GM23338 (cell line): ENCODE measurements at regions not wholly inside any gene's neighbourhood (a gene's known extent, or its start where the extent isn't known, plus 50 kb on each side); places are given as distances from the start of the nearest gene placed in this dataset.

ENCODE experiments used
- ATAC-seq: fragments of 200-7000 bp; cut with Tn5 transposase; 3 replicates; pipeline ENCODE4 v1.9.1; 2020
- DNase-seq: peaks from one replicate; pipeline ENCODE4 v3.0.0-alpha.2; 2015; ENCODE audit warnings: low spot score
- H2AFZ ChIP-seq: fragments of 200-600 bp; sonication (generic); 2 replicates; pipeline ENCODE4 v1.8.0; 2016; ENCODE audit warnings: antibody characterized with exemption, mild to moderate bottlenecking, moderate library complexity
- H3F3A ChIP-seq: fragments of 200-600 bp; sonication (generic); replicated peaks from 2 replicates; pipeline ENCODE4 v1.8.0; 2017; ENCODE audit warnings: antibody characterized with exemption, mixed run types, low read depth
- H3K27ac ChIP-seq: fragments of 200-600 bp; sonication (generic); 2 replicates; pipeline ENCODE4 v1.6.1; 2016; ENCODE audit warnings: low read depth
- H3K27me3 ChIP-seq: fragments of 200-600 bp; sonication (generic); 2 replicates; pipeline ENCODE4 v1.8.0; 2016; ENCODE audit warnings: mild to moderate bottlenecking, mixed run types, moderate library complexity; ENCODE audit not compliant: insufficient read depth
- H3K36me3 ChIP-seq: fragments of 200-600 bp; sonication (generic); 2 replicates; pipeline ENCODE4 v1.8.0; 2016; ENCODE audit warnings: mild to moderate bottlenecking; ENCODE audit not compliant: insufficient read depth
- H3K4me1 ChIP-seq: fragments of 200-600 bp; sonication (generic); 2 replicates; pipeline ENCODE4 v1.8.0; 2016; ENCODE audit warnings: mild to moderate bottlenecking, moderate library complexity; ENCODE audit not compliant: insufficient read depth
- H3K4me2 ChIP-seq: fragments of 200-600 bp; sonication (generic); 2 replicates; pipeline ENCODE4 v1.7.1; 2017; ENCODE audit warnings: mixed run types
- H3K4me3 ChIP-seq: fragments of 200-600 bp; sonication (generic); 2 replicates; pipeline ENCODE4 v1.6.1; 2016; ENCODE audit warnings: mixed run types
- H3K79me2 ChIP-seq: fragments of 200-600 bp; sonication (generic); replicated peaks from 2 replicates; pipeline ENCODE4 v1.8.0; 2017; ENCODE audit warnings: mild to moderate bottlenecking; ENCODE audit not compliant: insufficient read depth
- H3K9me2 ChIP-seq: fragments of 200-600 bp; sonication (generic); 2 replicates; pipeline ENCODE4 v1.8.0; 2017; ENCODE audit not compliant: insufficient read depth
- H4K20me1 ChIP-seq: fragments of 200-600 bp; sonication (generic); replicated peaks from 2 replicates; pipeline ENCODE4 v1.8.0; 2017; ENCODE audit warnings: mild to moderate bottlenecking; ENCODE audit not compliant: insufficient read depth
- H3K27ac Mint-ChIP-seq: 2 replicates; pipeline ENCODE4 v1.8.0; 2020; ENCODE audit warnings: inconsistent platforms, mild to moderate bottlenecking, moderate library complexity, mixed read lengths
- H3K27me3 Mint-ChIP-seq: 3 replicates; pipeline ENCODE4 v1.8.0; 2022; ENCODE audit warnings: low read depth, mild to moderate bottlenecking, moderate library complexity, mixed read lengths, inconsistent platforms; ENCODE audit not compliant: insufficient read depth, poor library complexity
- H3K36me3 Mint-ChIP-seq: 3 replicates; pipeline ENCODE4 v1.8.0; 2021; ENCODE audit warnings: low read depth, mild to moderate bottlenecking, inconsistent platforms, moderate library complexity, mixed read lengths
- H3K4me1 Mint-ChIP-seq: 3 replicates; pipeline ENCODE4 v1.8.0; 2020; ENCODE audit warnings: mild to moderate bottlenecking, inconsistent platforms, mixed read lengths
- H3K4me3 Mint-ChIP-seq: 3 replicates; pipeline ENCODE4 v1.8.0; 2021; ENCODE audit warnings: moderate library complexity, mild to moderate bottlenecking, inconsistent platforms, mixed read lengths
- H3K9me3 Mint-ChIP-seq: 3 replicates; pipeline ENCODE4 v1.8.0; 2020; ENCODE audit warnings: moderate library complexity, mild to moderate bottlenecking, inconsistent platforms, mixed read lengths
- CREB1 ChIP-seq: fragments of 250-450 bp; sonication (Bioruptor Pico); IDR thresholded peaks from 2 replicates; pipeline ENCODE4 v1.5.0; 2020; ENCODE audit warnings: low read depth, mild to moderate bottlenecking, moderate library complexity
- ETS1 ChIP-seq: IDR thresholded peaks from 2 replicates; pipeline ENCODE4 v1.6.1; 2016; ENCODE audit warnings: antibody characterized with exemption
- EZH2 ChIP-seq: fragments of 200-600 bp; sonication (generic); IDR thresholded peaks from one replicate; pipeline ENCODE4 v1.8.0; 2017; ENCODE audit warnings: antibody characterized with exemption, mild to moderate bottlenecking, low read depth; ENCODE audit not compliant: unreplicated experiment
- EZH2phosphoT487 ChIP-seq: fragments of 200-600 bp; sonication (generic); IDR thresholded peaks from one replicate; pipeline ENCODE4 v1.8.1; 2018; ENCODE audit warnings: antibody characterized with exemption; ENCODE audit not compliant: unreplicated experiment
- JUNB ChIP-seq: IDR thresholded peaks from one replicate; pipeline ENCODE4 v1.6.1; 2016; ENCODE audit warnings: antibody characterized with exemption; ENCODE audit not compliant: unreplicated experiment
- NANOG ChIP-seq: IDR thresholded peaks from 2 replicates; pipeline ENCODE4 v1.6.1; 2016; ENCODE audit warnings: antibody characterized with exemption, borderline replicate concordance
- POLR2AphosphoS5 ChIP-seq: IDR thresholded peaks from 2 replicates; pipeline ENCODE4 v1.6.1; 2016; ENCODE audit warnings: antibody characterized with exemption, low read depth
- STAT1 ChIP-seq: IDR thresholded peaks from one replicate; pipeline ENCODE4 v1.6.1; 2016; ENCODE audit warnings: antibody characterized with exemption; ENCODE audit not compliant: unreplicated experiment
- ZNF114 ChIP-seq: fragments of 250-450 bp; sonication (Bioruptor Pico); IDR thresholded peaks from 2 replicates; pipeline ENCODE4 v1.5.0; 2020; ENCODE audit warnings: mild to moderate bottlenecking, moderate library complexity
- ZNF331 ChIP-seq: fragments of 250-450 bp; sonication (Bioruptor Pico); IDR thresholded peaks from 2 replicates; pipeline ENCODE4 v1.5.0; 2020; ENCODE audit warnings: low read depth, mild to moderate bottlenecking, moderate library complexity
- ZNF462 ChIP-seq: fragments of 250-450 bp; sonication (Bioruptor Pico); IDR thresholded peaks from 2 replicates; pipeline ENCODE4 v1.5.0; 2020; ENCODE audit warnings: mild to moderate bottlenecking, moderate library complexity
- TF ChIP-seq, protein P1 (sequence below): IDR thresholded peaks from one replicate; pipeline ENCODE4 v1.6.1; 2018; ENCODE audit warnings: antibody characterized with exemption; ENCODE audit not compliant: unreplicated experiment
- TF ChIP-seq, protein P2 (sequence below), 2 experiments: fragments of 200-600 bp in 1 of 2; sonication (generic) in 1 of 2; conservative IDR thresholded peaks; 2 replicates each; pipeline versions ENCODE4 v1.5.1 to v1.6.1; 2016 to 2017; ENCODE audit warnings: antibody characterized with exemption in 2 of 2, low read depth in 2 of 2, mild to moderate bottlenecking in 2 of 2, moderate library complexity in 1 of 2

DNA sequence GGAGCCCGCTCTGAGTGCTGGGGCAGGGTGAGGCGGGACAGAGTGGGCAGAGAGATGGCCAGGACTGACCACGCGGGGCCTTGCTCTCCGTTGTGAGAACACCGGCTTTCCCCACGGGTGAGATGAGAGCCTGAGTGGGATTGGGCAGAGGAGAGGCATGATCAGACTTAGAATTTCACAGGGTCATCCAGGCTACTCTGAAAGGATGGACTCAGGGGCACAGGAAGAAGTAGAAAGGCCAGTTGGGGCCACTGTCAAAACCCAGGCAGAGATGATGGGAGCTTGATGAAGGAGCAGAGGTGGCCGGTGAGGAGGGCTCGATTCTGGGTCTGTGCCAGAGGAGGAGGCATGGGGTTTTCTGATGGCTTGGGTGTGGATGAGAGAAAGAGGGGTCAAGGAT lies 63.8 kb upstream of the NUP50 start:
- H3K9me2 ChIP-seq = no peaks in the 10 kb centered on the region
- no peaks in the 10 kb centered on the region for H3K36me3 ChIP-seq
- Mint-ChIP-seq H3K36me3 (no peaks in the 10 kb centered on the region; the same call in 2 of the 3 replicates), H3K9me3 (no peaks in the 10 kb centered on the region; the same call in 2 of the 3 replicates), H3K27ac (no peak overlapping the region), H3K27me3 (peaks cover 8% of the 10 kb centered on the region), H3K4me1 (peaks cover 5% of the 10 kb centered on the region; the same call in 2 of the 3 replicates), H3K4me3 (no peak overlapping the region)
- H3K79me2 ChIP-seq = no peaks in the 10 kb centered on the region
- ATAC-seq = no peak
- H3F3A ChIP-seq = no peaks in the 10 kb centered on the region
- no peaks in the 10 kb centered on the region for H4K20me1 ChIP-seq
- no peak overlapping the region for H3K4me3 ChIP-seq
- H3K27ac ChIP-seq = no peak overlapping the region
- no peak overlapping the region for H3K4me2 ChIP-seq
- DNase-seq = no peak
- peaks cover 7% of the 10 kb centered on the region; the same call in 1 of the 2 replicates for H3K27me3 ChIP-seq
- H2AFZ ChIP-seq = no peak overlapping the region
- TF ChIP-seq ZNF331 (CRISPR knock-in tag) = no peak
- TF ChIP-seq STAT1 = no peak
- no peak for TF ChIP-seq JUNB
- no peak for TF ChIP-seq ZNF114
- TF ChIP-seq, protein P1, sequence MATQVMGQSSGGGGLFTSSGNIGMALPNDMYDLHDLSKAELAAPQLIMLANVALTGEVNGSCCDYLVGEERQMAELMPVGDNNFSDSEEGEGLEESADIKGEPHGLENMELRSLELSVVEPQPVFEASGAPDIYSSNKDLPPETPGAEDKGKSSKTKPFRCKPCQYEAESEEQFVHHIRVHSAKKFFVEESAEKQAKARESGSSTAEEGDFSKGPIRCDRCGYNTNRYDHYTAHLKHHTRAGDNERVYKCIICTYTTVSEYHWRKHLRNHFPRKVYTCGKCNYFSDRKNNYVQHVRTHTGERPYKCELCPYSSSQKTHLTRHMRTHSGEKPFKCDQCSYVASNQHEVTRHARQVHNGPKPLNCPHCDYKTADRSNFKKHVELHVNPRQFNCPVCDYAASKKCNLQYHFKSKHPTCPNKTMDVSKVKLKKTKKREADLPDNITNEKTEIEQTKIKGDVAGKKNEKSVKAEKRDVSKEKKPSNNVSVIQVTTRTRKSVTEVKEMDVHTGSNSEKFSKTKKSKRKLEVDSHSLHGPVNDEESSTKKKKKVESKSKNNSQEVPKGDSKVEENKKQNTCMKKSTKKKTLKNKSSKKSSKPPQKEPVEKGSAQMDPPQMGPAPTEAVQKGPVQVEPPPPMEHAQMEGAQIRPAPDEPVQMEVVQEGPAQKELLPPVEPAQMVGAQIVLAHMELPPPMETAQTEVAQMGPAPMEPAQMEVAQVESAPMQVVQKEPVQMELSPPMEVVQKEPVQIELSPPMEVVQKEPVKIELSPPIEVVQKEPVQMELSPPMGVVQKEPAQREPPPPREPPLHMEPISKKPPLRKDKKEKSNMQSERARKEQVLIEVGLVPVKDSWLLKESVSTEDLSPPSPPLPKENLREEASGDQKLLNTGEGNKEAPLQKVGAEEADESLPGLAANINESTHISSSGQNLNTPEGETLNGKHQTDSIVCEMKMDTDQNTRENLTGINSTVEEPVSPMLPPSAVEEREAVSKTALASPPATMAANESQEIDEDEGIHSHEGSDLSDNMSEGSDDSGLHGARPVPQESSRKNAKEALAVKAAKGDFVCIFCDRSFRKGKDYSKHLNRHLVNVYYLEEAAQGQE = no peak
- TF ChIP-seq NANOG = no peak
- no peak for TF ChIP-seq POLR2AphosphoS5
- TF ChIP-seq CREB1 (CRISPR knock-in tag) = no peak
- no peak for TF ChIP-seq EZH2
- TF ChIP-seq EZH2phosphoT487 = no peak
- TF ChIP-seq, protein P2, sequence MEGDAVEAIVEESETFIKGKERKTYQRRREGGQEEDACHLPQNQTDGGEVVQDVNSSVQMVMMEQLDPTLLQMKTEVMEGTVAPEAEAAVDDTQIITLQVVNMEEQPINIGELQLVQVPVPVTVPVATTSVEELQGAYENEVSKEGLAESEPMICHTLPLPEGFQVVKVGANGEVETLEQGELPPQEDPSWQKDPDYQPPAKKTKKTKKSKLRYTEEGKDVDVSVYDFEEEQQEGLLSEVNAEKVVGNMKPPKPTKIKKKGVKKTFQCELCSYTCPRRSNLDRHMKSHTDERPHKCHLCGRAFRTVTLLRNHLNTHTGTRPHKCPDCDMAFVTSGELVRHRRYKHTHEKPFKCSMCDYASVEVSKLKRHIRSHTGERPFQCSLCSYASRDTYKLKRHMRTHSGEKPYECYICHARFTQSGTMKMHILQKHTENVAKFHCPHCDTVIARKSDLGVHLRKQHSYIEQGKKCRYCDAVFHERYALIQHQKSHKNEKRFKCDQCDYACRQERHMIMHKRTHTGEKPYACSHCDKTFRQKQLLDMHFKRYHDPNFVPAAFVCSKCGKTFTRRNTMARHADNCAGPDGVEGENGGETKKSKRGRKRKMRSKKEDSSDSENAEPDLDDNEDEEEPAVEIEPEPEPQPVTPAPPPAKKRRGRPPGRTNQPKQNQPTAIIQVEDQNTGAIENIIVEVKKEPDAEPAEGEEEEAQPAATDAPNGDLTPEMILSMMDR (conservative IDR thresholded peaks at IDR 0.05; ENCODE audit: low read depth in 2 of 2) = no peak
- no peak for TF ChIP-seq ZNF462 (CRISPR knock-in tag)
- TF ChIP-seq ETS1 = no peak
- H3K4me1 ChIP-seq = no peaks in the 10 kb centered on the region
